Brain microvascular endothelial cell (primary cell): ENCODE measurements at regions not wholly inside any gene's neighbourhood (a gene's known extent, or its start where the extent isn't known, plus 50 kb on each side); places are given as distances from the start of the nearest gene placed in this dataset.

Source experiments
- DNase-seq: peaks from one replicate; pipeline ENCODE4 v3.0.0-alpha.2; 2020
- H3K27ac ChIP-seq: fragments of 250-450 bp; sonication (Bioruptor Pico); 2 replicates; pipeline ENCODE4 v1.5.1; 2020; ENCODE audit warnings: mild to moderate bottlenecking, moderate library complexity
- H3K27me3 ChIP-seq: fragments of 250-450 bp; sonication (Bioruptor Pico); replicated peaks from 2 replicates; pipeline ENCODE4 v1.5.1; 2020; ENCODE audit warnings: mild to moderate bottlenecking
- H3K36me3 ChIP-seq: fragments of 250-450 bp; sonication (Bioruptor Pico); replicated peaks from 2 replicates; pipeline ENCODE4 v1.5.1; 2020; ENCODE audit warnings: mild to moderate bottlenecking
- H3K4me3 ChIP-seq: 2 replicates; pipeline ENCODE4 v1.5.1; 2011; ENCODE audit warnings: low read depth, mild to moderate bottlenecking, control low read depth, low read length, moderate library complexity
- CTCF ChIP-seq: IDR thresholded peaks from 2 replicates; pipeline ENCODE4 v1.5.1; 2011; ENCODE audit warnings: low read depth, mild to moderate bottlenecking, moderate library complexity, low read length, control low read depth, inconsistent platforms; ENCODE audit errors: missing control alignments
- in situ Hi-C: cut with HindIII; loops from 2 replicates; pipeline ENCODE4 v1.10.0; 2017; ENCODE audit warnings: low sequenced_read_pairs, low pct_ligation_motif_present

- no peak for DNase-seq
- in situ Hi-C loops, result no loop called here
- no peaks in the 10 kb centered on the region for H3K27me3 ChIP-seq
- H3K27ac ChIP-seq, result no peak overlapping the region
- no peaks in the 10 kb centered on the region for H3K36me3 ChIP-seq
- no peak overlapping the region for H3K4me3 ChIP-seq
- no peak for TF ChIP-seq CTCF
Measured at GRCh38 chr4:159981469-159981856, 878.6 kb downstream of the RAPGEF2 start.

- in situ Hi-C loops, result no loop called here
- no peak for TF ChIP-seq CTCF
- Histone ChIP-seq H3K36me3 (no peaks in the 10 kb centered on the region), H3K27ac (no peak overlapping the region), H3K4me3 (no peak overlapping the region), H3K27me3 (no peaks in the 10 kb centered on the region)
- no peak for DNase-seq
Measured at GRCh38 chr4:159983082-159983481, 880.2 kb downstream of the RAPGEF2 start.

GRCh38 chr4:160009656-160010493 is 907.0 kb downstream of the RAPGEF2 start:
- no peak for DNase-seq
- in situ Hi-C loops, result no loop called here
- no peak overlapping the region for H3K4me3 ChIP-seq
- TF ChIP-seq CTCF, result no peak
- no peaks in the 10 kb centered on the region for H3K27me3 ChIP-seq
- no peaks in the 10 kb centered on the region for H3K36me3 ChIP-seq
- H3K27ac ChIP-seq, result no peak overlapping the region

- no peaks in the 10 kb centered on the region for H3K27me3 ChIP-seq
- in situ Hi-C loops, result no loop called here
- no peaks in the 10 kb centered on the region for H3K36me3 ChIP-seq
- no peak for TF ChIP-seq CTCF
- H3K27ac ChIP-seq, result no peak overlapping the region
- DNase-seq, result no peak
- H3K4me3 ChIP-seq, result no peak overlapping the region
Measured at GRCh38 chr4:160019936-160020335, 917.1 kb downstream of the RAPGEF2 start.

- in situ Hi-C loops, result no loop called here
- Histone ChIP-seq H3K27ac (no peak overlapping the region), H3K27me3 (no peaks in the 10 kb centered on the region), H3K4me3 (no peak overlapping the region), H3K36me3 (no peaks in the 10 kb centered on the region)
- DNase-seq, result no peak
- no peak for TF ChIP-seq CTCF
Measured at GRCh38 chr4:160020804-160021203, 917.9 kb downstream of the RAPGEF2 start.

GRCh38 chr4:160021870-160022269 is 919.0 kb downstream of the RAPGEF2 start:
- Histone ChIP-seq H3K36me3 (no peaks in the 10 kb centered on the region), H3K27ac (no peak overlapping the region), H3K4me3 (no peak overlapping the region), H3K27me3 (no peaks in the 10 kb centered on the region)
- no peak for DNase-seq
- in situ Hi-C loops, result no loop called here
- TF ChIP-seq CTCF, result no peak
